SK-N-SH treated with all-trans-retinoic acid at 6 μM for 48 hours (cell line): ENCODE measurements at regions not wholly inside any gene's neighbourhood (a gene's known extent, or its start where the extent isn't known, plus 50 kb on each side); places are given as distances from the start of the nearest gene placed in this dataset.

Source experiments
- ATAC-seq: fragments of 200-7000 bp; cut with Tn5 transposase; 3 replicates; pipeline ENCODE4 v1.9.1; 2020; ENCODE audit warnings: mild to moderate bottlenecking, moderate library complexity
- BACH2 ChIP-seq: fragments of 250-450 bp; sonication (Bioruptor Pico); IDR thresholded peaks from 2 replicates; pipeline ENCODE4 v1.9.0; 2021; ENCODE audit warnings: mild to moderate bottlenecking, borderline replicate concordance
- CREB5 ChIP-seq: fragments of 250-450 bp; sonication (Bioruptor Pico); IDR thresholded peaks from 2 replicates; pipeline ENCODE4 v1.5.1; 2020; ENCODE audit warnings: low read depth, mild to moderate bottlenecking, moderate library complexity
- CSDC2 ChIP-seq: fragments of 250-450 bp; sonication (Bioruptor Pico); IDR thresholded peaks from 2 replicates; pipeline ENCODE4 v1.5.0; 2020; ENCODE audit warnings: mild to moderate bottlenecking, moderate library complexity
- CSRNP3 ChIP-seq: fragments of 250-450 bp; sonication (Bioruptor Pico); IDR thresholded peaks from 2 replicates; pipeline ENCODE4 v1.5.1; 2021; ENCODE audit warnings: mild to moderate bottlenecking, moderate library complexity
- ESRRG ChIP-seq: fragments of 250-450 bp; sonication (Bioruptor Pico); IDR thresholded peaks from 2 replicates; pipeline ENCODE4 v1.6.1; 2021; ENCODE audit warnings: mild to moderate bottlenecking
- GLIS3 ChIP-seq: fragments of 250-450 bp; sonication (Bioruptor Pico); IDR thresholded peaks from 2 replicates; pipeline ENCODE4 v1.5.0; 2020; ENCODE audit warnings: mild to moderate bottlenecking, moderate library complexity
- ISL1 ChIP-seq: fragments of 250-450 bp; sonication (Bioruptor Pico); IDR thresholded peaks from 2 replicates; pipeline ENCODE4 v2.1.2; 2022; ENCODE audit warnings: mild to moderate bottlenecking, moderate library complexity
- PATZ1 ChIP-seq: fragments of 250-450 bp; sonication (Bioruptor Pico); IDR thresholded peaks from 2 replicates; pipeline ENCODE4 v1.8.0; 2020; ENCODE audit warnings: mild to moderate bottlenecking, moderate library complexity, borderline replicate concordance
- POU6F1 ChIP-seq: fragments of 250-450 bp; sonication (Bioruptor Pico); IDR thresholded peaks from 2 replicates; pipeline ENCODE4 v1.8.0; 2021; ENCODE audit warnings: low read depth, mild to moderate bottlenecking, moderate library complexity, borderline replicate concordance
- PPARA ChIP-seq: fragments of 250-450 bp; sonication (Bioruptor Pico); IDR thresholded peaks from 2 replicates; pipeline ENCODE4 v1.5.0; 2020; ENCODE audit warnings: mild to moderate bottlenecking, borderline replicate concordance
- RARB ChIP-seq: fragments of 250-450 bp; sonication (Bioruptor Pico); IDR thresholded peaks from 2 replicates; pipeline ENCODE4 v1.8.0; 2021; ENCODE audit warnings: mild to moderate bottlenecking, moderate library complexity
- SNAI2 ChIP-seq: fragments of 250-450 bp; sonication (Bioruptor Pico); IDR thresholded peaks from 2 replicates; pipeline ENCODE4 v1.5.0; 2020; ENCODE audit warnings: mild to moderate bottlenecking, moderate library complexity
- TCF4 ChIP-seq: fragments of 250-450 bp; sonication (Bioruptor Pico); IDR thresholded peaks from 2 replicates; pipeline ENCODE4 v1.8.0; 2021; ENCODE audit warnings: mild to moderate bottlenecking, moderate library complexity, borderline replicate concordance
- TOX ChIP-seq: fragments of 250-450 bp; sonication (Bioruptor Pico); IDR thresholded peaks from 2 replicates; pipeline ENCODE4 v1.8.0; 2021; ENCODE audit warnings: mild to moderate bottlenecking, moderate library complexity, borderline replicate concordance
- TSHZ2 ChIP-seq: fragments of 250-450 bp; sonication (Bioruptor Pico); IDR thresholded peaks from 2 replicates; pipeline ENCODE4 v1.5.0; 2020; ENCODE audit warnings: mild to moderate bottlenecking, moderate library complexity
- ZC3H10 ChIP-seq: fragments of 250-450 bp; sonication (Bioruptor Pico); IDR thresholded peaks from 2 replicates; pipeline ENCODE4 v1.5.1; 2021; ENCODE audit warnings: mild to moderate bottlenecking, moderate library complexity
- ZFP3 ChIP-seq: fragments of 250-450 bp; sonication (Bioruptor Pico); IDR thresholded peaks from 2 replicates; pipeline ENCODE4 v1.5.0; 2020; ENCODE audit warnings: mild to moderate bottlenecking, moderate library complexity
- ZFP30 ChIP-seq: fragments of 450-650 bp; formaldehyde crosslinking; IDR thresholded peaks from 2 replicates; pipeline ENCODE4 v1.5.0; 2022; ENCODE audit warnings: mild to moderate bottlenecking, moderate library complexity
- ZNF565 ChIP-seq: fragments of 450-650 bp; formaldehyde crosslinking; conservative IDR thresholded peaks from 2 replicates; pipeline ENCODE4 v1.5.0; 2020; ENCODE audit warnings: low read depth, mild to moderate bottlenecking, moderate library complexity
- ZNF70 ChIP-seq: fragments of 450-650 bp; formaldehyde crosslinking; IDR thresholded peaks from 2 replicates; pipeline ENCODE4 v1.5.0; 2020; ENCODE audit warnings: mild to moderate bottlenecking, moderate library complexity
- ZNF8 ChIP-seq: fragments of 450-650 bp; formaldehyde crosslinking; IDR thresholded peaks from 2 replicates; pipeline ENCODE4 v1.5.0; 2020; ENCODE audit warnings: mild to moderate bottlenecking, moderate library complexity

GRCh38 chr4:128727658-128728057, 81.8 kb upstream of the JADE1 start (continued):
- no peak for TF ChIP-seq POU6F1 (CRISPR knock-in tag)

DNA sequence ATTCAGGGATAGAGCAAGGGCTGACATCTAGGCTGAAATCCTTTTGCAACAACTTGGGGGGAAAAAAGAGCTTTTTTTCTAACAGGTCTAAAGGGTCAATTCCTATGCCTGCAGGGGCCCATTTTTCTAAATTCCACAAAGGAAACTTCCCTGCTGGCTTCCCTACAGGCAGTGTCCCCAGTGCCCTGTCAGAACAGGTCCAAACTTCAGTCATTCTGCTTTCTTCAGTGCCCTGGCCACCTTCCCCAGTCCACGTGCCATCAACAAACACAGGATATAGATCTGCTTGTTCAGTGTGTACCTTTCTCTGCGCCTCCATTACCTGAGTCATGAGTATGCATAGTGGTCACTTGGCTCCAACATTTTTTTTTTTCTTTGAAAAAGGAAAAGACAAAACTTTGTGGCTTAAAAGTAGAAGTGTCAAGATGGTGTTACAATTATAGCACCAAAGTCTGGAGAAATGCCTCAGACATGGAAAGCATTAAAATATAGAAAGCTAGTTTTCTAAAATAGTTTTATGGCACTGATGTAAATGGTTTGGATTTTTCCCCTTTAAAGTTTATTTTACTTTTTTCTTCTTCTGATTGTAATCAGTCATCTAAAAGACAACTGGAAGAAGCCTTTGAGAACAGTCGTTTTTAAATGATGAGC, 84.0 kb upstream of the JADE1 start:
- no peak for TF ChIP-seq ZNF70 (CRISPR knock-in tag)
- TF ChIP-seq ISL1 (CRISPR knock-in tag) = no peak
- no peak for TF ChIP-seq PATZ1
- no peak for TF ChIP-seq TOX (CRISPR knock-in tag)
- no peak for TF ChIP-seq ZNF8 (CRISPR knock-in tag)
- no peak for TF ChIP-seq PPARA (CRISPR knock-in tag)
- no peak for TF ChIP-seq RARB (CRISPR knock-in tag)
- TF ChIP-seq GLIS3 (CRISPR knock-in tag) = no peak
- no peak for ATAC-seq

DNA sequence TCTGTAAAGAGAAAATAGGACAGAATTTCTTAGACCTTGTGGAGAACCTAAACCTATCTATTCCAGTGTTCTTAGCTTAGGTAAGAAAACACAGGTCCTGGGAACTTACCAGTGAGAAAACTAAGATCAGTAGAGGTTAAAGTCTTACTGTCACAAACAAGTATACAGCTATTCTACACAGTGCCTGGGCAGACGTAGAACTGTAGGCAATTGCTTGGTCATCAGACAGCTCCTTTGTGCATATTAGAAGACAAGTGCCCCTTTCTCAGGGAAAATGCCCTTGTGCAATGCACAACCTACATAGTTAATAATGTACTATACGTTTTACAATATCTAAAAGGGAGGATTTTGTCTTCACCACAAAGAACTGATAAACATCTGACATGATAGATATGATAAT, 86.6 kb upstream of the JADE1 start:
- ATAC-seq = no peak
- TF ChIP-seq CSRNP3 (CRISPR knock-in tag) = no peak
- no peak for TF ChIP-seq PATZ1
- TF ChIP-seq TOX (CRISPR knock-in tag) = no peak
- TF ChIP-seq ISL1 (CRISPR knock-in tag) = no peak
- TF ChIP-seq, all 23 proteins: peak for 0

DNA sequence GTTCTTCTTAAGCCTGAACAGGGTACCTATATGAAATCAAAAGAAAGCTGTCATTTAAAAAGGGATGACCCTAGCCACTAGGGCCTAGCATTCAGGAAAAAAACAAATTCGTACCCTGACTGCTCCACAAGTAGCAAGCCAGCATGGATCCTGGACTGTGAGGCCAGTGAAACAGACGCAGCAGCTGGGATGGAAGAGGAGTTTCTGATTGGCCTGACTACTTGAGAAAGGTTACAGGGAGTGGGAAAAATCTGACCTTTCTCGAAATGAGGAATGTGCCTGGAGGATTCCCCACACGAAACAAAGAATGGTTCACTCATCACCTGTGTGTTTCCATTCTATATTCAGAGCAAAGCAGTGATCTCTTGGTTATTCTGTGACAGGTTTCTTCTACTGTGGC, 87.6 kb upstream of the JADE1 start:
- no peak for ATAC-seq
- TF ChIP-seq TSHZ2 (no peak), RARB (CRISPR knock-in tag) (no peak), ESRRG (CRISPR knock-in tag) (no peak), TOX (CRISPR knock-in tag) (no peak), POU6F1 (CRISPR knock-in tag) (no peak), ZC3H10 (CRISPR knock-in tag) (no peak), ZFP3 (CRISPR knock-in tag) (no peak), SNAI2 (CRISPR knock-in tag) (no peak), ZNF565 (CRISPR knock-in tag) (no peak), BACH2 (CRISPR knock-in tag) (no peak), ZFP30 (CRISPR knock-in tag) (no peak), TCF4 (CRISPR knock-in tag) (no peak), CSDC2 (CRISPR knock-in tag) (no peak), ZNF8 (CRISPR knock-in tag) (no peak), ISL1 (CRISPR knock-in tag) (no peak), CREB5 (CRISPR knock-in tag) (no peak), GLIS3 (CRISPR knock-in tag) (no peak), PPARA (CRISPR knock-in tag) (no peak)
